DND-41 (cell line): ENCODE measurements at regions not wholly inside any gene's neighbourhood (a gene's known extent, or its start where the extent isn't known, plus 50 kb on each side); places are given as distances from the start of the nearest gene placed in this dataset.

Experiments
- CTCF ChIP-seq: IDR thresholded peaks from 2 replicates; pipeline ENCODE4 v1.5.1; 2012; ENCODE audit warnings: borderline replicate concordance, low read length, moderate library complexity, mild to moderate bottlenecking; ENCODE audit not compliant: poor library complexity, severe bottlenecking; ENCODE audit errors: extremely low read depth
- EZH2 ChIP-seq: IDR thresholded peaks from 3 replicates; pipeline ENCODE4 v1.6.1; 2012; ENCODE audit warnings: borderline replicate concordance, low read depth, mild to moderate bottlenecking, moderate library complexity, low read length, inconsistent platforms; ENCODE audit not compliant: severe bottlenecking

GRCh38 chr22:47442821-47443220, 680.4 kb downstream of the TBC1D22A start:
- TF ChIP-seq CTCF: no peak
- TF ChIP-seq EZH2: no peak
